Neural cell (in vitro differentiated cells): ENCODE measurements at regions not wholly inside any gene's neighbourhood (a gene's known extent, or its start where the extent isn't known, plus 50 kb on each side); places are given as distances from the start of the nearest gene placed in this dataset.

Source experiments
- H2AFZ ChIP-seq: fragments of 200-600, 300-800 bp; sonication (generic), shearing (Covaris generic); 2 replicates; pipeline ENCODE4 v1.6.0; 2014; ENCODE audit warnings: low read depth, mild to moderate bottlenecking, antibody characterized with exemption, low read length, moderate library complexity
- H3F3A ChIP-seq: fragments of 200-600 bp; shearing (Covaris generic); 2 replicates; pipeline ENCODE4 v1.6.1; 2016; ENCODE audit warnings: mild to moderate bottlenecking, moderate library complexity, mixed read lengths, antibody characterized with exemption, low read length; ENCODE audit not compliant: insufficient read depth, poor library complexity, severe bottlenecking
- H3K27ac ChIP-seq: fragments of 200-600, 300-800 bp; sonication (generic), shearing (Covaris generic); 2 replicates; pipeline ENCODE4 v1.5.1; 2014; ENCODE audit warnings: mild to moderate bottlenecking, low read length, moderate library complexity
- H3K27me3 ChIP-seq: fragments of 300-800, 200-600 bp; sonication (generic), shearing (Covaris generic); 2 replicates; pipeline ENCODE4 v1.6.0; 2014; ENCODE audit warnings: mild to moderate bottlenecking, low read depth, low read length, moderate library complexity; ENCODE audit not compliant: insufficient read depth
- H3K36me3 ChIP-seq: fragments of 300-800, 200-600 bp; sonication (generic), shearing (Covaris generic); 2 replicates; pipeline ENCODE4 v1.5.1; 2014; ENCODE audit warnings: mild to moderate bottlenecking, antibody characterized with exemption, low read length, moderate library complexity; ENCODE audit not compliant: insufficient read depth
- H3K4me2 ChIP-seq: fragments of 300-800, 200-600 bp; sonication (generic), shearing (Covaris generic); 2 replicates; pipeline ENCODE4 v1.6.0; 2014; ENCODE audit warnings: mild to moderate bottlenecking, low read length
- H3K4me3 ChIP-seq: fragments of 300-800, 200-600 bp; sonication (generic), shearing (Covaris generic); 2 replicates; pipeline ENCODE4 v1.5.1; 2014; ENCODE audit warnings: mild to moderate bottlenecking, low read length, moderate library complexity
- H3K79me2 ChIP-seq: fragments of 200-600 bp; shearing (Covaris generic); replicated peaks from 2 replicates; pipeline ENCODE4 v1.6.0; 2014; ENCODE audit warnings: mild to moderate bottlenecking, low read length, moderate library complexity; ENCODE audit not compliant: insufficient read depth
- H3K9ac ChIP-seq: fragments of 300-800, 200-600 bp; sonication (generic), shearing (Covaris generic); 2 replicates; pipeline ENCODE4 v1.6.1; 2016; ENCODE audit warnings: mild to moderate bottlenecking, low read length, mixed read lengths
- H3K9me2 ChIP-seq: fragments of 200-600 bp; shearing (Covaris generic); 2 replicates; pipeline ENCODE4 v1.6.1; 2016; ENCODE audit warnings: mild to moderate bottlenecking, low read length, mixed read lengths; ENCODE audit not compliant: insufficient read depth
- H3K9me3 ChIP-seq: fragments of 200-600, 300-800 bp; sonication (generic), shearing (Covaris generic); 2 replicates; pipeline ENCODE4 v1.6.1; 2016; ENCODE audit warnings: mild to moderate bottlenecking, mixed run types, low read length, moderate library complexity, mixed read lengths
- H4K20me1 ChIP-seq: fragments of 200-600 bp; shearing (Covaris generic); 2 replicates; pipeline ENCODE4 v1.6.1; 2016; ENCODE audit warnings: mild to moderate bottlenecking, mixed run types; ENCODE audit not compliant: insufficient read depth
- CTCF ChIP-seq: fragments of 450-650 bp; IDR thresholded peaks from 2 replicates; pipeline ENCODE4 v1.5.1; 2014; ENCODE audit warnings: antibody characterized with exemption, mild to moderate bottlenecking, moderate library complexity; ENCODE audit not compliant: poor library complexity, severe bottlenecking
- EP300 ChIP-seq: fragments of 450-650 bp; conservative IDR thresholded peaks from 2 replicates; pipeline ENCODE4 v1.6.1; 2014; ENCODE audit warnings: antibody characterized with exemption, mild to moderate bottlenecking, moderate library complexity; ENCODE audit not compliant: poor library complexity, severe bottlenecking
- EZH2 ChIP-seq: fragments of 200-600, 300-800 bp; shearing (Covaris generic), sonication (generic); IDR thresholded peaks from 2 replicates; pipeline ENCODE4 v1.6.1; 2014; ENCODE audit warnings: antibody characterized with exemption, low read length, borderline replicate concordance, mild to moderate bottlenecking; ENCODE audit not compliant: insufficient read depth, poor library complexity, severe bottlenecking
- MXI1 ChIP-seq: fragments of 450-650 bp; conservative IDR thresholded peaks from 2 replicates; pipeline ENCODE4 v1.6.1; 2014; ENCODE audit warnings: antibody characterized with exemption, mild to moderate bottlenecking; ENCODE audit not compliant: poor library complexity, severe bottlenecking
- POLR2AphosphoS5 ChIP-seq: IDR thresholded peaks from 2 replicates; pipeline ENCODE4 v1.6.1; 2012
- RAD21 ChIP-seq: fragments of 450-650 bp; conservative IDR thresholded peaks from 2 replicates; pipeline ENCODE4 v1.6.1; 2014; ENCODE audit warnings: antibody characterized with exemption, mild to moderate bottlenecking, moderate library complexity
- REST ChIP-seq: IDR thresholded peaks from 2 replicates; pipeline ENCODE4 v1.6.1; 2012; ENCODE audit warnings: borderline replicate concordance
- SMC3 ChIP-seq: fragments of 450-650 bp; conservative IDR thresholded peaks from 2 replicates; pipeline ENCODE4 v1.6.1; 2014; ENCODE audit warnings: antibody characterized with exemption, mild to moderate bottlenecking, moderate library complexity; ENCODE audit not compliant: poor library complexity
- TAF1 ChIP-seq: IDR thresholded peaks from 2 replicates; pipeline ENCODE4 v1.6.1; 2012; ENCODE audit warnings: low read depth

- no peak for TF ChIP-seq EZH2
- no peak for TF ChIP-seq TAF1
- TF ChIP-seq EP300, result no peak
- no peak for TF ChIP-seq MXI1
- TF ChIP-seq SMC3, result no peak
- TF ChIP-seq POLR2AphosphoS5, result no peak
- no peak for TF ChIP-seq CTCF
- TF ChIP-seq RAD21, result no peak
- no peak for TF ChIP-seq REST
Measured at GRCh38 chr4:160403081-160403480, 1300.2 kb downstream of the RAPGEF2 start.

GRCh38 chr4:160406263-160406825 lies 1303.5 kb downstream of the RAPGEF2 start:
- H3K9ac ChIP-seq, result no peak overlapping the region
- no peaks in the 10 kb centered on the region for H3K36me3 ChIP-seq
- H2AFZ ChIP-seq, result no peak overlapping the region
- H3K27me3 ChIP-seq, result no peaks in the 10 kb centered on the region
- TF ChIP-seq EZH2 (no peak), REST (no peak), MXI1 (no peak), TAF1 (no peak), RAD21 (no peak), EP300 (no peak), POLR2AphosphoS5 (no peak), CTCF (no peak), SMC3 (no peak)
- H3K9me2 ChIP-seq, result no peaks in the 10 kb centered on the region
- H3K4me3 ChIP-seq, result no peak overlapping the region
- no peaks in the 10 kb centered on the region for H3K9me3 ChIP-seq
- H4K20me1 ChIP-seq, result no peaks in the 10 kb centered on the region
- H3F3A ChIP-seq, result no peaks in the 10 kb centered on the region
- H3K79me2 ChIP-seq, result no peaks in the 10 kb centered on the region
- no peak overlapping the region for H3K27ac ChIP-seq
- no peak overlapping the region for H3K4me2 ChIP-seq

More at GRCh38 chr4:160403081-160403480, 1300.2 kb downstream of the RAPGEF2 start:
- Histone ChIP-seq H3K27ac (no peak overlapping the region), H3K4me3 (no peak overlapping the region), H2AFZ (no peak overlapping the region), H4K20me1 (no peaks in the 10 kb centered on the region), H3K36me3 (no peaks in the 10 kb centered on the region), H3K9me2 (no peaks in the 10 kb centered on the region), H3K4me2 (no peak overlapping the region), H3K9ac (no peak overlapping the region), H3F3A (no peaks in the 10 kb centered on the region), H3K27me3 (no peaks in the 10 kb centered on the region), H3K79me2 (no peaks in the 10 kb centered on the region), H3K9me3 (no peaks in the 10 kb centered on the region)
